B cell (primary cell): ENCODE measurements at regions not wholly inside any gene's neighbourhood (a gene's known extent, or its start where the extent isn't known, plus 50 kb on each side); places are given as distances from the start of the nearest gene placed in this dataset.

ENCODE experiments used
- CTCF ChIP-seq: fragments of 200-600 bp; IDR thresholded peaks from one replicate; pipeline ENCODE4 v1.8.0; 2022; ENCODE audit warnings: antibody characterized with exemption, mild to moderate bottlenecking
- EZH2 ChIP-seq: IDR thresholded peaks from 2 replicates; pipeline ENCODE4 v1.6.1; 2012; ENCODE audit warnings: borderline replicate concordance, low read depth, mild to moderate bottlenecking, moderate library complexity, low read length; ENCODE audit not compliant: insufficient read depth, poor library complexity, severe bottlenecking

GRCh38 chr12:114750917-114751316, 66.9 kb upstream of the TBX3 start:
- TF ChIP-seq EZH2 (no peak), CTCF (no peak)
